RKO (cell line): ENCODE measurements at regions not wholly inside any gene's neighbourhood (a gene's known extent, or its start where the extent isn't known, plus 50 kb on each side); places are given as distances from the start of the nearest gene placed in this dataset.
"Not testable (repeated sequence)": the region's sequence is repeated elsewhere in the genome, so short reads cannot be mapped to it uniquely, and the experiment has no call there.

Experiments
- DNase-seq: peaks from one replicate; pipeline ENCODE4 v3.0.0-alpha.2; 2016; ENCODE audit warnings: low spot score

- not testable (repeated sequence) for DNase-seq
Measured at GRCh38 chr15:77861997-77862635, 215.4 kb downstream of the TBC1D2B start.

GRCh38 chr15:77860071-77860691 lies 217.3 kb downstream of the TBC1D2B start:
- no peak for DNase-seq

- no peak for DNase-seq
Measured at GRCh38 chr15:77859491-77860060, 217.9 kb downstream of the TBC1D2B start.

- DNase-seq: no peak
Measured at GRCh38 chr15:77858792-77859490, 218.6 kb downstream of the TBC1D2B start.

GRCh38 chr15:77857419-77857818 lies 220.1 kb downstream of the TBC1D2B start:
- no peak for DNase-seq

- DNase-seq: no peak
Measured at GRCh38 chr15:77856705-77857346, 220.7 kb downstream of the TBC1D2B start.

GRCh38 chr15:77855871-77856270 lies 221.6 kb downstream of the TBC1D2B start:
- no peak for DNase-seq

- no peak for DNase-seq
Measured at GRCh38 chr15:77854980-77855379, 222.3 kb upstream of the LINGO1 start.

GRCh38 chr15:77853910-77854309 lies 221.2 kb upstream of the LINGO1 start:
- DNase-seq: no peak

- no peak for DNase-seq
Measured at GRCh38 chr15:77853008-77853328, 220.3 kb upstream of the LINGO1 start.

GRCh38 chr15:77852241-77853007 lies 219.7 kb upstream of the LINGO1 start:
- no peak for DNase-seq

GRCh38 chr15:77851691-77852090 lies 219.0 kb upstream of the LINGO1 start:
- no peak for DNase-seq

- DNase-seq: no peak
Measured at GRCh38 chr15:77851086-77851485, 218.4 kb upstream of the LINGO1 start.

- no peak for DNase-seq
Measured at GRCh38 chr15:77846986-77847385, 214.3 kb upstream of the LINGO1 start.

- DNase-seq: no peak
Measured at GRCh38 chr15:77846360-77846759, 213.6 kb upstream of the LINGO1 start.

GRCh38 chr15:77844798-77845446 lies 212.2 kb upstream of the LINGO1 start:
- DNase-seq: no peak

- DNase-seq: no peak
Measured at GRCh38 chr15:77843546-77843945, 210.8 kb upstream of the LINGO1 start.

- no peak for DNase-seq
Measured at GRCh38 chr15:77840991-77841775, 208.5 kb upstream of the LINGO1 start.

- DNase-seq: no peak
Measured at GRCh38 chr15:77839970-77840905, 207.5 kb upstream of the LINGO1 start.
